ENCODE measurements at regions not wholly inside any gene's neighbourhood (a gene's known extent, or its start where the extent isn't known, plus 50 kb on each side); places are given as distances from the start of the nearest gene placed in this dataset.
"Not testable (repeated sequence)": the region's sequence is repeated elsewhere in the genome, so short reads cannot be mapped to it uniquely, and the experiment has no call there.

GRCh38 chr5:101009758-101010519 lies 106.9 kb upstream of the ST8SIA4 start:
- WGBS: 81% methylated on average over 8 of the region's 9 CpGs

GRCh38 chr5:100992354-100992753 lies 89.3 kb upstream of the ST8SIA4 start:
- Histone ChIP-seq H2BK12ac (ENCODE audit: low read length in 2 of 2) (no peak overlapping the region), H3K14ac (ENCODE audit: low read length in 2 of 2) (no peak overlapping the region), H2AK5ac (ENCODE audit: low read length, severe bottlenecking) (no peak overlapping the region), H3K9ac (ENCODE audit: low read length) (no peak overlapping the region), H3K4ac (ENCODE audit: low read depth in 1 of 2, low read length in 2 of 2) (no peak overlapping the region), H3K4me3 (ENCODE audit: insufficient read depth in 1 of 2, low read depth in 1 of 2, low read length in 2 of 2) (no peak overlapping the region), H3K18ac (ENCODE audit: low read depth in 1 of 2, low read length in 2 of 2) (no peak overlapping the region), H2BK5ac (ENCODE audit: low read depth, low read length, poor library complexity, severe bottlenecking) (no peak overlapping the region), H4K91ac (ENCODE audit: low read length) (no peak overlapping the region), H3K27me3 (ENCODE audit: control insufficient read depth in 1 of 2, insufficient read depth in 1 of 2, low read length in 2 of 2) (no peaks in the 10 kb centered on the region), H3K23ac (ENCODE audit: low read length in 2 of 2) (no peak overlapping the region), H2AFZ (ENCODE audit: low read depth, low read length) (no peak overlapping the region), H3K4me1 (ENCODE audit: control insufficient read depth, insufficient read depth, low read depth, low read length) (no peaks in the 10 kb centered on the region), H3K27ac (ENCODE audit: low read length, poor library complexity, severe bottlenecking) (no peak overlapping the region), H3K79me1 (replicated peaks; ENCODE audit: low read length, poor library complexity, severe bottlenecking) (no peaks in the 10 kb centered on the region), H3K4me2 (ENCODE audit: low read length, poor library complexity, severe bottlenecking) (no peak overlapping the region), H4K8ac (ENCODE audit: low read length) (no peak overlapping the region), H2BK120ac (ENCODE audit: low read depth, low read length) (no peak overlapping the region), H3K9me3 (ENCODE audit: control insufficient read depth, low read length) (peaks cover 4% of the 10 kb centered on the region), H3K36me3 (ENCODE audit: control insufficient read depth in 1 of 2, insufficient read depth in 2 of 2, low read depth in 1 of 2, low read length in 2 of 2) (no peaks in the 10 kb centered on the region), H2BK15ac (ENCODE audit: low read depth, poor library complexity, severe bottlenecking) (no peak overlapping the region)
- no peak for DNase-seq
- WGBS: 92% methylated on average over 1 of the region's 1 CpG

More at GRCh38 chr5:101009758-101010519, 106.9 kb upstream of the ST8SIA4 start:
- H3K4me1 ChIP-seq (ENCODE audit: control insufficient read depth, insufficient read depth, low read depth, low read length): no peaks in the 10 kb centered on the region
- no peak overlapping the region for H3K4ac ChIP-seq (ENCODE audit: low read depth in 1 of 2, low read length in 2 of 2)
- H3K36me3 ChIP-seq (ENCODE audit: control insufficient read depth in 1 of 2, insufficient read depth in 2 of 2, low read depth in 1 of 2, low read length in 2 of 2): no peaks in the 10 kb centered on the region
- no peak overlapping the region for H4K8ac ChIP-seq (ENCODE audit: low read length)
- no peak overlapping the region for H2BK12ac ChIP-seq (ENCODE audit: low read length in 2 of 2)
- no peak overlapping the region for H3K14ac ChIP-seq (ENCODE audit: low read length in 2 of 2)
- no peaks in the 10 kb centered on the region for H3K79me1 ChIP-seq (replicated peaks; ENCODE audit: low read length, poor library complexity, severe bottlenecking)
- no peak overlapping the region for H2BK5ac ChIP-seq (ENCODE audit: low read depth, low read length, poor library complexity, severe bottlenecking)
- no peak overlapping the region for H3K9ac ChIP-seq (ENCODE audit: low read length)
- no peak overlapping the region for H3K23ac ChIP-seq (ENCODE audit: low read length in 2 of 2)
- H2AK5ac ChIP-seq (ENCODE audit: low read length, severe bottlenecking): no peak overlapping the region
- H2AFZ ChIP-seq (ENCODE audit: low read depth, low read length): no peak overlapping the region
- no peak overlapping the region for H3K4me2 ChIP-seq (ENCODE audit: low read length, poor library complexity, severe bottlenecking)
- no peak overlapping the region for H3K4me3 ChIP-seq (ENCODE audit: insufficient read depth in 1 of 2, low read depth in 1 of 2, low read length in 2 of 2)
- peaks cover 7% of the 10 kb centered on the region for H3K9me3 ChIP-seq (ENCODE audit: control insufficient read depth, low read length)
- no peak overlapping the region for H2BK15ac ChIP-seq (ENCODE audit: low read depth, poor library complexity, severe bottlenecking)
- DNase-seq: no peak
- no peak overlapping the region for H2BK120ac ChIP-seq (ENCODE audit: low read depth, low read length)
- no peak overlapping the region for H4K91ac ChIP-seq (ENCODE audit: low read length)
- H3K18ac ChIP-seq (ENCODE audit: low read depth in 1 of 2, low read length in 2 of 2): no peak overlapping the region
- H3K27ac ChIP-seq (ENCODE audit: low read length, poor library complexity, severe bottlenecking): no peak overlapping the region
- no peaks in the 10 kb centered on the region for H3K27me3 ChIP-seq (ENCODE audit: control insufficient read depth in 1 of 2, insufficient read depth in 1 of 2, low read length in 2 of 2)

- not testable (repeated sequence) for H2AFZ ChIP-seq (ENCODE audit: low read depth, low read length); H2BK15ac ChIP-seq (ENCODE audit: low read depth, poor library complexity, severe bottlenecking); H3K27ac ChIP-seq (ENCODE audit: low read length, poor library complexity, severe bottlenecking); H2AK5ac ChIP-seq (ENCODE audit: low read length, severe bottlenecking); H3K23ac ChIP-seq (ENCODE audit: low read length in 2 of 2); H3K36me3 ChIP-seq (ENCODE audit: control insufficient read depth in 1 of 2, insufficient read depth in 2 of 2, low read depth in 1 of 2, low read length in 2 of 2); H3K27me3 ChIP-seq (ENCODE audit: control insufficient read depth in 1 of 2, insufficient read depth in 1 of 2, low read length in 2 of 2); H3K14ac ChIP-seq (ENCODE audit: low read length in 2 of 2); H4K8ac ChIP-seq (ENCODE audit: low read length); H3K4me3 ChIP-seq (ENCODE audit: insufficient read depth in 1 of 2, low read depth in 1 of 2, low read length in 2 of 2); H3K4me1 ChIP-seq (ENCODE audit: control insufficient read depth, insufficient read depth, low read depth, low read length); DNase-seq; H2BK5ac ChIP-seq (ENCODE audit: low read depth, low read length, poor library complexity, severe bottlenecking); H3K79me1 ChIP-seq (replicated peaks; ENCODE audit: low read length, poor library complexity, severe bottlenecking); H3K9ac ChIP-seq (ENCODE audit: low read length); H3K4ac ChIP-seq (ENCODE audit: low read depth in 1 of 2, low read length in 2 of 2); H3K4me2 ChIP-seq (ENCODE audit: low read length, poor library complexity, severe bottlenecking); H4K91ac ChIP-seq (ENCODE audit: low read length); H2BK12ac ChIP-seq (ENCODE audit: low read length in 2 of 2); H3K18ac ChIP-seq (ENCODE audit: low read depth in 1 of 2, low read length in 2 of 2); H2BK120ac ChIP-seq (ENCODE audit: low read depth, low read length)
- 100% methylated on average over 1 of the region's 6 CpGs for WGBS
- peaks cover 12% of the 10 kb centered on the region for H3K9me3 ChIP-seq (ENCODE audit: control insufficient read depth, low read length)
Measured at GRCh38 chr5:100983601-100984000, 80.5 kb upstream of the ST8SIA4 start.

GRCh38 chr5:100974082-100974481 lies 71.0 kb upstream of the ST8SIA4 start:
- Histone ChIP-seq H2AFZ (ENCODE audit: low read depth, low read length) (no peak overlapping the region), H2BK15ac (ENCODE audit: low read depth, poor library complexity, severe bottlenecking) (no peak overlapping the region), H3K18ac (ENCODE audit: low read depth in 1 of 2, low read length in 2 of 2) (no peak overlapping the region), H3K4ac (ENCODE audit: low read depth in 1 of 2, low read length in 2 of 2) (no peak overlapping the region), H3K79me1 (replicated peaks; ENCODE audit: low read length, poor library complexity, severe bottlenecking) (no peaks in the 10 kb centered on the region), H3K27ac (ENCODE audit: low read length, poor library complexity, severe bottlenecking) (no peak overlapping the region), H2BK5ac (ENCODE audit: low read depth, low read length, poor library complexity, severe bottlenecking) (no peak overlapping the region), H4K8ac (ENCODE audit: low read length) (no peak overlapping the region), H3K4me1 (ENCODE audit: control insufficient read depth, insufficient read depth, low read depth, low read length) (no peaks in the 10 kb centered on the region), H3K23ac (ENCODE audit: low read length in 2 of 2) (no peak overlapping the region), H2BK12ac (ENCODE audit: low read length in 2 of 2) (no peak overlapping the region), H3K14ac (ENCODE audit: low read length in 2 of 2) (no peak overlapping the region), H2BK120ac (ENCODE audit: low read depth, low read length) (no peak overlapping the region), H4K91ac (ENCODE audit: low read length) (no peak overlapping the region), H2AK5ac (ENCODE audit: low read length, severe bottlenecking) (no peak overlapping the region), H3K4me3 (ENCODE audit: insufficient read depth in 1 of 2, low read depth in 1 of 2, low read length in 2 of 2) (no peak overlapping the region), H3K36me3 (ENCODE audit: control insufficient read depth in 1 of 2, insufficient read depth in 2 of 2, low read depth in 1 of 2, low read length in 2 of 2) (no peaks in the 10 kb centered on the region), H3K9ac (ENCODE audit: low read length) (no peak overlapping the region), H3K27me3 (ENCODE audit: control insufficient read depth in 1 of 2, insufficient read depth in 1 of 2, low read length in 2 of 2) (no peaks in the 10 kb centered on the region), H3K4me2 (ENCODE audit: low read length, poor library complexity, severe bottlenecking) (no peak overlapping the region), H3K9me3 (ENCODE audit: control insufficient read depth, low read length) (no peaks in the 10 kb centered on the region)
- WGBS: 92% methylated on average over 1 of the region's 3 CpGs
- no peak for DNase-seq

All from mesenchymal stem cell (in vitro differentiated cells and primary cell).